ENCODE measurements at regions not wholly inside any gene's neighbourhood (a gene's known extent, or its start where the extent isn't known, plus 50 kb on each side); places are given as distances from the start of the nearest gene placed in this dataset.
"Not testable (repeated sequence)": the region's sequence is repeated elsewhere in the genome, so short reads cannot be mapped to it uniquely, and the experiment has no call there.

GRCh38 chr15:35238448-35238847, 153.4 kb upstream of the NANOGP8 start:
- H3K4me3 Mint-ChIP-seq (ENCODE audit: low read depth); H3K27me3 Mint-ChIP-seq (ENCODE audit: low read depth); H3K4me1 Mint-ChIP-seq (ENCODE audit: low read depth); H3K36me3 Mint-ChIP-seq (ENCODE audit: low read depth); H3K9me3 Mint-ChIP-seq; DNase-seq (ENCODE audit: low spot score); intact Hi-C loops (cut with micrococcal nuclease); H3K27ac Mint-ChIP-seq: not testable (repeated sequence)

- Mint-ChIP-seq H3K4me1 (ENCODE audit: low read depth) (no peaks in the 10 kb centered on the region), H3K36me3 (ENCODE audit: low read depth) (no peaks in the 10 kb centered on the region), H3K27ac (no peak overlapping the region), H3K27me3 (ENCODE audit: low read depth) (no peaks in the 10 kb centered on the region), H3K9me3 (peaks cover 11% of the 10 kb centered on the region), H3K4me3 (ENCODE audit: low read depth) (no peak overlapping the region)
- DNase-seq (ENCODE audit: low spot score), result no peak
- intact Hi-C loops (cut with micrococcal nuclease), result no loop called here
Observed at GRCh38 chr15:35229085-35229484, 144.0 kb upstream of the NANOGP8 start.

GRCh38 chr15:35218215-35218614, 133.1 kb upstream of the NANOGP8 start:
- Mint-ChIP-seq H3K36me3 (ENCODE audit: low read depth) (no peaks in the 10 kb centered on the region), H3K4me3 (ENCODE audit: low read depth) (no peak overlapping the region), H3K4me1 (ENCODE audit: low read depth) (no peaks in the 10 kb centered on the region), H3K27ac (no peak overlapping the region), H3K9me3 (no peaks in the 10 kb centered on the region), H3K27me3 (ENCODE audit: low read depth) (no peaks in the 10 kb centered on the region)
- DNase-seq (ENCODE audit: low spot score), result no peak
- intact Hi-C loops (cut with micrococcal nuclease), result no loop called here

GRCh38 chr15:35215093-35215492, 130.0 kb upstream of the NANOGP8 start:
- Mint-ChIP-seq H3K36me3 (ENCODE audit: low read depth) (no peaks in the 10 kb centered on the region), H3K27ac (no peak overlapping the region), H3K4me1 (ENCODE audit: low read depth) (no peaks in the 10 kb centered on the region), H3K4me3 (ENCODE audit: low read depth) (no peak overlapping the region), H3K9me3 (no peaks in the 10 kb centered on the region), H3K27me3 (ENCODE audit: low read depth) (no peaks in the 10 kb centered on the region)
- intact Hi-C loops (cut with micrococcal nuclease), result no loop called here
- no peak for DNase-seq (ENCODE audit: low spot score)

GRCh38 chr15:35211240-35211902, 126.3 kb upstream of the NANOGP8 start:
- intact Hi-C loops (cut with micrococcal nuclease), result no loop called here
- H3K36me3 Mint-ChIP-seq (ENCODE audit: low read depth), result no peaks in the 10 kb centered on the region

GRCh38 chr15:35210370-35210769, 125.3 kb upstream of the NANOGP8 start:
- H3K27me3 Mint-ChIP-seq (ENCODE audit: low read depth), result no peaks in the 10 kb centered on the region
- intact Hi-C loops (cut with micrococcal nuclease), result no loop called here

More at GRCh38 chr15:35211240-35211902, 126.3 kb upstream of the NANOGP8 start:
- Mint-ChIP-seq H3K4me1 (ENCODE audit: low read depth) (no peaks in the 10 kb centered on the region), H3K9me3 (no peaks in the 10 kb centered on the region), H3K4me3 (ENCODE audit: low read depth) (no peak overlapping the region), H3K27ac (no peak overlapping the region), H3K27me3 (ENCODE audit: low read depth) (no peaks in the 10 kb centered on the region)
- no peak for DNase-seq (ENCODE audit: low spot score)

GRCh38 chr15:35209838-35210237, 124.7 kb upstream of the NANOGP8 start:
- no peaks in the 10 kb centered on the region for H3K9me3 Mint-ChIP-seq
- H3K4me1 Mint-ChIP-seq (ENCODE audit: low read depth), result no peaks in the 10 kb centered on the region
- no peak overlapping the region for H3K27ac Mint-ChIP-seq
- intact Hi-C loops (cut with micrococcal nuclease), result loop anchor here (10.0 kb wide), 1 partner anchor 135 kb away; no protein-coding TSS in a partner anchor
- no peak overlapping the region for H3K4me3 Mint-ChIP-seq (ENCODE audit: low read depth)
- no peak for DNase-seq (ENCODE audit: low spot score)
- H3K27me3 Mint-ChIP-seq (ENCODE audit: low read depth), result no peaks in the 10 kb centered on the region
- no peaks in the 10 kb centered on the region for H3K36me3 Mint-ChIP-seq (ENCODE audit: low read depth)

More at GRCh38 chr15:35210370-35210769, 125.3 kb upstream of the NANOGP8 start:
- H3K27ac Mint-ChIP-seq, result no peak overlapping the region
- H3K9me3 Mint-ChIP-seq, result no peaks in the 10 kb centered on the region
- H3K36me3 Mint-ChIP-seq (ENCODE audit: low read depth), result no peaks in the 10 kb centered on the region
- no peak overlapping the region for H3K4me3 Mint-ChIP-seq (ENCODE audit: low read depth)
- no peaks in the 10 kb centered on the region for H3K4me1 Mint-ChIP-seq (ENCODE audit: low read depth)
- no peak for DNase-seq (ENCODE audit: low spot score)

- H3K36me3 Mint-ChIP-seq (ENCODE audit: low read depth), result no peaks in the 10 kb centered on the region
- intact Hi-C loops (cut with micrococcal nuclease), result loop anchor here (10.0 kb wide), 1 partner anchor 134 kb away; no protein-coding TSS in a partner anchor
Observed at GRCh38 chr15:35208353-35208752, 123.3 kb upstream of the NANOGP8 start.

GRCh38 chr15:35206060-35206675, 121.1 kb upstream of the NANOGP8 start:
- intact Hi-C loops (cut with micrococcal nuclease), result loop anchor here (10.0 kb wide), 1 partner anchor 131 kb away; no protein-coding TSS in a partner anchor

More at GRCh38 chr15:35208353-35208752, 123.3 kb upstream of the NANOGP8 start:
- Mint-ChIP-seq H3K27ac (no peak overlapping the region), H3K27me3 (ENCODE audit: low read depth) (no peaks in the 10 kb centered on the region), H3K4me1 (ENCODE audit: low read depth) (no peaks in the 10 kb centered on the region), H3K4me3 (ENCODE audit: low read depth) (no peak overlapping the region), H3K9me3 (no peaks in the 10 kb centered on the region)
- DNase-seq (ENCODE audit: low spot score), result no peak

GRCh38 chr15:35198197-35198596, 113.1 kb upstream of the NANOGP8 start:
- Mint-ChIP-seq H3K4me3 (ENCODE audit: low read depth) (no peak overlapping the region), H3K4me1 (ENCODE audit: low read depth) (no peaks in the 10 kb centered on the region), H3K27ac (no peak overlapping the region), H3K36me3 (ENCODE audit: low read depth) (no peaks in the 10 kb centered on the region), H3K9me3 (no peaks in the 10 kb centered on the region), H3K27me3 (ENCODE audit: low read depth) (no peaks in the 10 kb centered on the region)
- intact Hi-C loops (cut with micrococcal nuclease), result no loop called here
- DNase-seq (ENCODE audit: low spot score), result no peak

More at GRCh38 chr15:35206060-35206675, 121.1 kb upstream of the NANOGP8 start:
- no peak for DNase-seq (ENCODE audit: low spot score)
- Mint-ChIP-seq H3K9me3 (no peaks in the 10 kb centered on the region), H3K27me3 (ENCODE audit: low read depth) (no peaks in the 10 kb centered on the region), H3K4me1 (ENCODE audit: low read depth) (no peaks in the 10 kb centered on the region), H3K27ac (no peak overlapping the region), H3K36me3 (ENCODE audit: low read depth) (no peaks in the 10 kb centered on the region), H3K4me3 (ENCODE audit: low read depth) (no peak overlapping the region)

- Mint-ChIP-seq H3K27me3 (ENCODE audit: low read depth) (no peaks in the 10 kb centered on the region), H3K27ac (no peak overlapping the region), H3K4me3 (ENCODE audit: low read depth) (no peak overlapping the region), H3K36me3 (ENCODE audit: low read depth) (no peaks in the 10 kb centered on the region), H3K9me3 (no peaks in the 10 kb centered on the region), H3K4me1 (ENCODE audit: low read depth) (no peaks in the 10 kb centered on the region)
- intact Hi-C loops (cut with micrococcal nuclease), result no loop called here
- no peak for DNase-seq (ENCODE audit: low spot score)
Observed at GRCh38 chr15:35197754-35198153, 112.7 kb upstream of the NANOGP8 start.

GRCh38 chr15:35197306-35197705, 112.2 kb upstream of the NANOGP8 start:
- no peak overlapping the region for H3K27ac Mint-ChIP-seq
- no peaks in the 10 kb centered on the region for H3K4me1 Mint-ChIP-seq (ENCODE audit: low read depth)
- H3K27me3 Mint-ChIP-seq (ENCODE audit: low read depth), result no peaks in the 10 kb centered on the region
- H3K9me3 Mint-ChIP-seq, result no peaks in the 10 kb centered on the region
- H3K4me3 Mint-ChIP-seq (ENCODE audit: low read depth), result no peak overlapping the region
- H3K36me3 Mint-ChIP-seq (ENCODE audit: low read depth), result no peaks in the 10 kb centered on the region
- DNase-seq (ENCODE audit: low spot score), result no peak
- intact Hi-C loops (cut with micrococcal nuclease), result no loop called here

- H3K4me1 Mint-ChIP-seq (ENCODE audit: low read depth), result no peaks in the 10 kb centered on the region
- H3K36me3 Mint-ChIP-seq (ENCODE audit: low read depth), result no peaks in the 10 kb centered on the region
- no peak overlapping the region for H3K27ac Mint-ChIP-seq
- no peak for DNase-seq (ENCODE audit: low spot score)
- no peak overlapping the region for H3K4me3 Mint-ChIP-seq (ENCODE audit: low read depth)
- H3K9me3 Mint-ChIP-seq, result peaks cover 7% of the 10 kb centered on the region
- intact Hi-C loops (cut with micrococcal nuclease), result no loop called here
- no peaks in the 10 kb centered on the region for H3K27me3 Mint-ChIP-seq (ENCODE audit: low read depth)
Observed at GRCh38 chr15:35196273-35196672, 111.2 kb upstream of the NANOGP8 start.
